Glomerular endothelial cell (primary cell): ENCODE measurements at regions not wholly inside any gene's neighbourhood (a gene's known extent, or its start where the extent isn't known, plus 50 kb on each side); places are given as distances from the start of the nearest gene placed in this dataset.
A peak's percentile ranks its signal among the peaks of the same experiment; 100 is the strongest.

ENCODE experiments used
- DNase-seq: peaks from one replicate; pipeline ENCODE4 v3.0.0-alpha.2; 2011; ENCODE audit warnings: low read depth, low spot score; ENCODE audit errors: extremely low read depth

DNA sequence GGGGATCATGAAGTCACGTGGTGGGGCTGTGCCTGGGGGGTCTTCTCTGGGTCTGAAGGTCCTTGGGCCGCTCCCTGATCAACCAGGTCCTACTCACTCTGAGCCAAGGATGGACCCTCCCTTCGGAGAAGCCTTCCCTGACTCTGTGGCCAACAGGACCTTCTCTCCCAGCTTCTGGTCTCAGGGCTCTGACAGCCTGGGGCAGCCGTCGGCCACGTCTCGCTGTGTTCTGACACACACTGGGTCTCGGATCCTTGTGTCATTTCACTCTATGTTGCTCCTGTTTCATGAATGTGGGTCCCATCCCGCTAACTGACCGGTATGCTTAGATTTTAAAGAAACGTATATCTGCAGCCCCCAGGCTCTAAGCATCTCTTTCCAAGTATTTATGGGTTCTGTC, 256.1 kb downstream of the ENGASE start:
- DNase-seq, result no peak

DNA sequence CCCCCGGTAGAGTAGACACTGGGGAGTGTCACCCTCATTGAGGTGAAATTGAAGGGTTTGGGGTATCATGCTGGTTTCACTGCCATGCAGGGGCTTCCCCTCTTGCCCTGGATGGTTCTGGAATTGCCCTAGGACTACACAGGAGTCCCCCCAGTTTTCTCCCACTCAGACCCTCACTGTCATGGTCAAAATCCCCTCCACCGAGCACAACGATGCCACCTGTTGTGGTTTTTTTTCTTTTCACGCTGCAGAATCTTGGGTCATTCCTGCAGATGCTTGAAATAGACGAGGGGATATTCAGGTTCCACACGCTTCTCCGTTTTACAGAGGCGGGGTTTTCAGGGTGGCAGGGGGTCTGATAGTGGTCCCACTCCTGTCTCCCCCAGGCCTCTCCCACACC, 255.6 kb downstream of the ENGASE start:
- DNase-seq, result no peak

DNA sequence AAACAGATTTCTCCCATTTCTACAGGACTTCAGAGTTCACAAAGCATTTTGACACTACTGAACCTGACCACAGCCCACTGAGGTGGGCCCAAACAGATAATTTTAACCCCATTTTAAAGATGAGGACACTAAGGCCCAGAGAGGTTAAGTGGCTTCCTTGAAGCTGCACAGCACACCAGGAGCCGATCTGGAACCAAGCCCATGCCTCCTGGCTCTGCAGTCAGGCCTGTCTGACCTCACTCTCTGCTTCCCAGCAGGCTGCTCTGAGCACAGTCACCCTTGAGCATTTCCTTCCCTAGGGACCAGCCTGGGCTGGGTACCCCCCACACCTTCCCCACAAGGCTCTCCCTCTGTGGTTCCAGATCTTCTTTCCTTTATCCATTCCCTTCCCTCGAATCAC, 252.2 kb downstream of the ENGASE start:
- no peak for DNase-seq

DNA sequence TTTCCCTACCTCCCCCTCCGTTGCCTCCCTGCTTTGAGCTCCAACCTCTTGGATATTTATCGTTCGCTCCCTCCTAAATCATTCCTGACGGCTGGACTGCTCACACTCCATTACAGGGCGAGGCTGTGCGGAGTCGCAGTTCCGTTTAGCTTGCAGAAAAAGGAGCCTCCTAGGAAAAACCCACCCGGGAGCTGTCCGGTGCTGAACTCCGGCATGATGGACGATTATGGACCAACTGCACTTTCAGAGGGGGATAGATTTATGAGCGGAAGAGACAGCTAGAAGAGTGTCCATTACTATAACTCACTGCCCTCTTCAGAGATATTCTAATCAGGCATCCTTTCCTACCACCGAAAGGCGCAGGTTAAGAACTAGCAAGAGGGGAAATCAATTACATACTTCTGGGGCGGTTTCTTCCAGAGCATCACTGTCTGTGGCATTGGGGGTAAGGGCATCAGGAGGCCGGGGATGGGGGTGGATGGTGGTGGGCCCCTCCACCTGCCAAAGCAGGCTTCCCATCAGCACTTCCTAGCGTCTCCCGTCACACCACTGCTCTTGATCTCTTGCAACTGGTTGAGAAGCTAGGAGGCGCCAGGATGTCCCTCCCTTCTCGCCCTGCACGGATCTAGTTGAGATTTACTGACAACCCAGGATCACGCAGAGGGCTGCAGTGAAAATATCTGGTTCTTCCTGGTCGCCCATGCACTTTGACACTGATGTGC, 251.2 kb downstream of the ENGASE start:
- DNase-seq, result peak; percentile 1

DNA sequence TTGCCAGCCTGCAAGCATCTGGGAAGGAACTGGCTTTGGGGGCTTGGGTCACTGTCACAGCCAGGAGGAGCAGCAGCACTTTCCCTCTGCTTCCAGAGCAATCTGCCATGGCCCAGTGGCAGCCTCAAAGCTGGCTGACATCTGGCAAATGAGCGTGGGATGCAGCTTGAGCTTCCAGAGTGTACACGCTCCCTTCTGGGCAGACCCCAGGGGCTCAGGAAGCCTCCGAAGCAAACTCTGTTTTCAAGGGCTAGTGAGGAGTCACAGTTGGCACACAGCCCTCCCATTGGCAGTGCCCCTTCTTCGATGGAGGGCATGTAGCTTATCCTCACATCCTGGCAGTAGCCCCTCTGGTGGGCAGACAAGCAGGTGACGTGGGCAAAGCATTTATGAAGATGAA, 249.6 kb downstream of the ENGASE start:
- no peak for DNase-seq

DNA sequence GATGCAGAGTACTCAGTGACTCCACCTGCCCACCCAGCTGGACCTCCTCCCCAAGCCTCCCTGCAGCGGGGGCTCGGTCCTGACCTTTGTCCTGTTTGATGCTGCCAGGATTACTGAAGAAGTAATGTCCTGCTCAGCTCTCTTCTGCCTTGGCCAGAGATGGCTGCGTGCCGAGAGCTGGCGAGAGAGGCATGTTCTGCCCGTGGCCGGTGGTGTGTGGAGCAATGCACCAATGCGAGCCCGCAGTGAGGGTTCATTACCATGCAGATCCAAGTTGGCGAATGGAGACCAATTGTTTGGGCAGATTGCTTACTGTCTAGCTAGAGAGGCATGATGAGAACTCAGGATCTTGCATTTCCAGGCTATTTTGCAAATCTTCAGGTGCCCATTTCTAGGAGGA, 248.9 kb downstream of the ENGASE start:
- DNase-seq, result no peak

DNA sequence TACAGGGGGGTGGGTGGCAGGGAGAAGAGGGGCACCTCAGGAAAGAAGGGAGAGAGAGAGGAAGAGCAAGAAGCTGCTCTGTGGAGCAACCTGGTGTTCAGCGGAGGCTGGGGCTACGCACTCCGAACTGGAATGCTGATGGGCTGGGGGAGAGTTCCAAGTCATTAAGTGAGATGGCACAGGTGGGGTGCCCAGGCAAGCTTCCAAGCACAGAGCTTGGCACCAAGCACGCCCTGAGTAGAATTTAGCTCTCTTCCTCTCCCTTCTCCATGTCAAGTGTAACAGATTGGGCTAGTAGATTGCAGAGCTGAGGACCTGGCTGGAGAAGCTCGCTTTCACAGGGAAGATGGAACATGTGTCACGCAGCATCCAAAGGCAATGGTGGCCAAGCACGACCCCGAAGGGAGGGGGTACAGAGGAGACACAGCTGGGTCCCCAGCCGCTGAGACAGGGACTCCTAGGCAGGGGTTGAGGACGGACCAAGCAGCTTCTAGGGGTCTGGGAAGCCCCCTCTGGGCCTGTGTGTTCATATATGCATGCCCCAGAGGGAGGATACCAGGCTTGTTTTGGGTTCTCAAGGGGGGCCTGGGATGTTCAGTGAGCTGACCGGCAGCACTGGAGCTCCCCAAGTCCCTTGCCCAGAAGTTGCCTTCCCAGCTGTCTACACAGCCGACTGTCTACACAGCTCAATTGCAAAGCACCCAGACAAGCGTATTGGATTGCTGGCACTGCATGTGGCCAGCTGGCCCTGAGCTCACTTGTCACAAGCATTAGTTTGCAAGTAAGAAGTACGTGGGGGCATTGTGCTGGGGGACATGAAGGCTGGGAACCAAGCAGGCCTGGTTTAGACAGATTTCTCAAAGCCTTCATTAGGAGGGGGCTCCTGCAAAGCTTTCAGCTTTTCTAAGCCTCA, 247.8 kb downstream of the ENGASE start:
- DNase-seq, result no peak

DNA sequence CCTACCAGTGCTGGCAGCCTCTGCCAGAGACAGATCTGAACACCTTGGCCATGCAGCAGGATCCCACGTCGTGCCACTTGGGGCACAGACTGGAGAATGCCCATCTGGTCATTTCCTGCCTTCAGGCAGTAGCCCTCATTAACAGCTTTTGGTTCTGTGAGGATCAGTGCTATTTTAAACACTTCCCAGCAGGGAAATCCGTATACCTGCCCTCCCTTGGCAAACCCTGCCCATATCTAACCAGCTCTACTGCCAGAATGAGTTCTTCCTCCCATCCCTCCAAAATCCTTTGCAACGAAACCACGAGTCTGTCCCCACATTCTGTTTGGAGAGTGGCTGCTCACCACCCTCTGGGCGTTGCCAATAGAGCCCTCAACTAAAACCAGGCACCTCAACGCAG, 245.7 kb downstream of the ENGASE start:
- no peak for DNase-seq

DNA sequence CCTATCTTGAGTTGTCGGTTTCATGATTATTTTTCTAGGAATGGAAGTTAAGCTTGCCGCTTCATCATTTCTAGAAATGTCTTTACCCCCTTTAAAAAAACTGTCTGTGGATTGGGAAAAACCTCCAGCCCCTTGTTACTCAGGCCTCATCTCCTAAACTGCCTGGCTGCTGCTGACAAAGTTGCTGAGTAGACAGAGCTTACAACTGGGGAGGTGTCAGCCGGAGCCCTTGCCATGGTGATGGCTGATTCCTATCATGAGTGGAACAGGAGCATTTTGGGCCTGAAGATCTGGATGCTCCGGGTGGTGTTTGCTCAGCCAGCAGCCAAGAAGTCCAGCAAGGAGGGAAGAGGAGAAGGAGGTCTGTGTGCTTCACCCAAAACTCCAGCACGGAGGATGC, 243.3 kb downstream of the ENGASE start:
- no peak for DNase-seq

DNA sequence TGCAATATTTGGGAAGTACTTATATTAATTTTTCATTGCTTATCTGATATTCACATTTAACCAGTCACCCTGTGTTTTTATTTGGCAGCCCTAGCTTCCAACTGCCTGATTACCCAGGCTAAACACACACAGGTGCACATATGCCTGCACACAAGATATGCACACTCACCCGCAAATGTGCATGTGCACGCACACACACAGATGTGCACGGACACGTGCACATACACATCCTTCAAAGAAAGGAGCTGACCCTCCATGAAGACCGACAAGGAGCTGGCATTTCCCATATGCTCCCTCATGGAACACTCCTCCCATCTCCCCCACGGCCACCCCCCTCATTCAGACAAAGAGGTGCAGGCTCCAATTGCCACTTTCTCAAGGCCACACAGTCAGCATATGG, 242.2 kb downstream of the ENGASE start:
- DNase-seq, result no peak

DNA sequence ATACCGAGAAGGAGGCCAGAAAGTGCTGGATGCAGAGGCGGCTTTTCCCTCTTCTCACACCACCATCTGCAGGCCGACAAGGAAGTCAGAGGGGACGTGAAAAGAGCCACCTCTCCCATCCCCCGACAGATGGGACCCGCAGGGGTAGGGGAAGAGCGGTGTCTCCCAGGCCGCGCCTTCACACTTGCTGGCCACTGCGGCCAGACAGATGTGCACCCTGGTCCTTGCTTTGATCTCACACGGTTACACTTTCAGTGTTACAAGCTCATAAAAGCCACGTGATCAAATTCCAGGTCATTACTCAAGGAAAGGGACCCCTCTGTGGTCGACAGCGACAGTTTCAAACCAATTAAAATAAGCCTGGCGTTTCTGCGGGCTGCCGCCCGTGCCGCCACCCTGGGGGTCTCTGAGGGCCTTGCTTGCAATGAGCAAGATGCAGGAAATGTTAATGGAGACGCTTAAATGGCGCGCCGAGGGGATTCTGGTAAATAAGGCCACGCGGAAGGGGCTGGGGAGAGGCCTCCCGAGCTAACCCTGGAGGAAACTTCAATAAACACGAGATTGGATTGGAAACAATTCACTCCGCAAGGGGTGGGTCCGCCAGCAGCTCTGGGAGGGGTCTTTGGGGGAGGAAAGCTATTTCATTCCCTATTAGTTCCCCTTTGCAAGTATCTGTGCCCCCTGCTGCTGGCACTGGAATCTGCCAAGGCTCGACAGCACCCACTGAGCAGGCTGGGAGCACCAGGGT, 240.9 kb downstream of the ENGASE start:
- no peak for DNase-seq

DNA sequence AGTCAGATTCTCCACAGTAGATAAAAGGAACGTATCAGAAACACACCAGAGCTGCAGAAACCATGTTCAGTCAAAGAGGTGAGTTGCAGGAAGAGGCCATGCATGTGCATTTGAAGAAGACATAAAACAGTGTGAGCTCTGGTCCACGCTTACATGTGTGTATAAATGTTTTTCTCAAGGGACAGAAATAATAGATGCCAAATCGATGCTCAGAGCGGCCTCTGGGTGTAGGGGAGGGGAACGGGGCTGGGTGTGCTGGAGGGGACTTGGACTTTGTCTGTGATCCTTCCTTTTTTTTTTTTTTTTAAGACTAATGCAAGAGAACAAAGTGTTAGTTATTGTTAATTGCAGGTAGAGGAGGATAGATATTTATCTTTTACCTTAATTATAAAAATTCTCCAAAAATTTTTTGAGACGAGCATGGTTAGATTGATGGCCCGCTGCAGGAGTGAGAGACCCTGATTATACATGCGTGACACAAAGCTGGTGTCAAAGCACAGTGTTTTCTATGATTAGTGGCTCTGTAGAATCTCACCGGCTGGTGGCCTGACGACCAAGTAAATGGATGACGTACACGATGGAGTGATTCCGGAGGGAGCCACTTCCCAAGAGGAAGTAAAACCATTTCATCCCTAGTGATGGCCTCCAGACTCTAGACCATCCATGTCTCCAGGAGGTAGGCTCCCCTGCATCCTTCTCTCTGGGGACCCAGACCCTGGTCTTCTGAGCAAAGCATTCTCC, 240.2 kb downstream of the ENGASE start:
- no peak for DNase-seq

DNA sequence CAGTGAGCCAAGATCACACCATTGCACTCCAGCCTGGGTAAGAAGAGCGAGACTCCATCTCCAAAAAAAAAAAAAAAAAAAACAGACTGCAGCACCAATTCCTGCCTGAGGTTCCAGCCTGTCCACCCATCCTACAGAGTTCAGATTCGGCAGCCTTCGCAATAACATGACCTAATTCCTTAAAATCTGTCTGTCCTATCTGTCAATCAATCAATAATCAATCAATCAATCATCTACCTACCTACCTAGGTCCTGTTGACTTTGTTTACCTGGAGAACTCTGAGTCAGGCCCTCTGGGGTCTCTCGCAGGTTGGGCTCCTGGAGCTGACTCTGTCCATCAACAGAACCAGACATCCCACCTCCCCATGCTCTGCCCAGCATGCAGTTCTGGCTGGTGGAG, 236.7 kb downstream of the ENGASE start:
- no peak for DNase-seq

DNA sequence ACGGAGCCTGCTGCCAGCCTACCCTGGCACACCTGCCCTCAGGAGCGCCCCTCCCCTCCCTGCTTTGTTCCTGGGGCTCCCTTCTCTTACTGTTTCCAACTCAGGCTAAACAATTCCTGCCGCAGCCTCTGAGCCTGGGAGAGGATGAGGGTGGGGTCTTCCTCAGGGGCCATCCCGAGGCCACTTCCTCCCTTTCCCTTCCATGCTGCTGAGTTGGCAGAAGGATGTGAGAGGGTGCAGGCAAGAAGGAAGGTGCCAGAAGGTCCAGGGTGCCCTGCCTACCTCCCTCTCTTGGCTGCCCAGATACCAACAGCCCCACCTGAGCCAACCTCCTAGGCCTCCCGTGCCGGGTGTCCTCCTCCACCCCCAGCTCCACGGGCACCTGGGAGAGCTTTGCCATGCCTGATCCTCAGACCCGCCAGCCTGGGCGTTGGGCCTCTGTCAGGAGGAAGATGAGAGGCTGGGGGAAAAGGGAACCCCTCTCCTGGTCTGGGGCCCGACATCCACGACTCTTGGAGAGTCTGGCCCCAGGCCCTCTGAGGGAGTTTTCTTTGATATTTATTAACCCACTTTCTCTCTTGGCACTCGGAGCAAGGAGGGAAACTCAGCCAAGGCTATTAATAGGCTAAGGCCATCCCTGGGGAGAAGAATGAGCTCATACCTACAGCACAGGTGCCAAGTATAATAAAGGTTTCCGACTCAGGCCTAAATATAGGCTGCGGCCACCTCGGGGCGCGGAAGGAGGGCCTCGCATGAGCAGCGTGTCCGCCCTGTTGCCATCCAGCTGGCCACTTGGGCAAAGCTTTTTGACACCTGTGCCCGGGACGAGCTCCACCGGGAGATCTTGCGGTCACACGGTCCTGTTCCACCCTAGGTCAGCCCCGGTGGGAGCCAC, 232.0 kb downstream of the ENGASE start:
- no peak for DNase-seq

DNA sequence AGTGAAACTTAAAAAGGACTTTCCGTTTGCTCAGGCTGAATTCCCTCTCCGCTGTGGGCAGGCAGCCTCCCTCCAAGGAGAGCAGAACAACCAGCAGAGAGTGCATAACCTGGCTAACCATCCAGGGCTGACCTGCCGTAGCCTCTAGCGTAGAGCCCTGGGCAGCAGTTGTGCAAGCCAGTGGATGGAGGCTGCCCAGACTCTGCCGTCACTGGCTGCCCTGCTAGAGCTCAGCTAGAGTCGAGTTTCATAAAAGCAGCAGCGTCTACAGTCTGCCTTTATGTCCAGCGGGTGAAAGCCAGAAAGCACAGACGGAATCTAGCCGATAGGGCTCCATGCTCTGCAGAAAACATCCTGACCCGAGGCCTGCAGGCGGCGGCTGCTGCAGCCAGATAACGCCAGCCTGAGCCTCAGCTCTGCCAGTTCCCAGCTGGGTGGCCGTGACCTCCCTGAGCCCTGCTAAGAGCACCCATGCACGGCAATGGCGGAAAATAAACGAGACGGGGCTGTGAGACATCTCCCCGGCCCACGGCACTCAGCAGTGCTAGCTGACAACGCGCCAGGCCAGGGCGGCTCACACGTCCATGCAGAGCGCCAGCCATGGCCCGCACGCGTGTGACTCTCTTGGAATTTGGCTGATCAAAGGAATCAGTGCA, 231.3 kb downstream of the ENGASE start:
- no peak for DNase-seq

DNA sequence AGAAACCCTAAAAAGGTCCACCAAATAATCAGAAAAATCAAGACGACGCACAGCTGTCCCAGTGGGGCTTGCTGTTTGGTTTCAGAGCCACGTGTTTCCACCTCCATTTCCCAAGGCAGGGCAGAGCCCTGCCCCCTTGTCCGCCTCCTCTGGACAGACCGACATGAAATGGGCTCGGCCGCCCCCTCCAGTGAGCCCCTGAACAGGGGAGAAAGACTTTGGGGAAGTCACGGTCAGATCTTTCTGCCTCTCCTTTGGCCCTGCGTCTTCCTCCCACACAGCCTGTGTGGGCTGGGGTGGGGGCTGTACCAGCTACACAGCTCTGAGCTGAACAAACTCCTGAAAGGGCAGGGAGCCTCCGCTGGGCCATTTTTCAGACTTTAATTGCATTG, 230.7 kb downstream of the ENGASE start:
- no peak for DNase-seq

DNA sequence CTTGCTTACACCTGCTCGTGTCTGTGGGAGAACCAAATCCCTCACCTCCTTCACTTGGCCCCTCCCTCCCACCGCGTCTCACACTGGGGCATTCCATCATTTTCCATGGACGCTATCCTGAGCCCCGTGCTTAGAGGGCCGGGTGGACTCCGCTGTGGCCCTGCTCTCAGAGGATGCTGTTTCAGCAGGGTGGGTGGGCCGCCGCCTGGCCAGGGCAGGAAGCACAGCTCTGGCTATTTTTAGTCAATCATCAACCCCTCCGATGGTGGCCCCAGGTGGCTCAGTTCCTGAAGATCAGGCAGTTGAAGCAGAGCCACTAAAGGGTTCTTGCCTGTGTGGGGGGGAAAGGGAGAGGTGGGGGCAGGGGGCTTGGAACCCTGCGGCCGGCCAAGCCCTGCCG, 230.3 kb downstream of the ENGASE start:
- DNase-seq, result no peak

DNA sequence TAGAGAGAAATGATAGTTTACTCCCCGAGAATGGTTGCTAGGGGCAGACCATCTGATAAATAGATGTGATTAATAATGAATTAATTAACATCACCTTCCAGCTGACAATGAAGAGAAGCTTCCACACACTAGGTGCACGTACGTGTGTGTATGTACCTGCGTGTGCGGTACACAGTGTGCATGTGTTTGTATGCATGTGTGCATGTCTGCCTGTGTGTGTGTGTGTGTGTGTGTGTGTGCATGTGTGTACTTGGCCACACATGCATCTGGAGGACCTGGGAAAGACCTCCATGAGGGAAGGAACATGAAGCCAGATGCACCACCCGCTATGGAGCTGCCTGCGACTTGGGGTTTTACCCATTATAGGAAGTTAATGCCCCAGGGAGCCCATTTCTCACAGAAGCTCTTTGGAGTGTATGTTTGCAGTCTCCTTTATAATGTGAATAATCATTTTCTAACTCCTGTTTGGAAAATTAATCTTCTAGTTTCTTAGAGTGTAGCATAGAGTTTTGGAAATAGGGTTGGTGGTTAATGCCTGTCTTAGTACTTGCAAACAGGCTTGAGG, 229.1 kb downstream of the ENGASE start:
- no peak for DNase-seq

DNA sequence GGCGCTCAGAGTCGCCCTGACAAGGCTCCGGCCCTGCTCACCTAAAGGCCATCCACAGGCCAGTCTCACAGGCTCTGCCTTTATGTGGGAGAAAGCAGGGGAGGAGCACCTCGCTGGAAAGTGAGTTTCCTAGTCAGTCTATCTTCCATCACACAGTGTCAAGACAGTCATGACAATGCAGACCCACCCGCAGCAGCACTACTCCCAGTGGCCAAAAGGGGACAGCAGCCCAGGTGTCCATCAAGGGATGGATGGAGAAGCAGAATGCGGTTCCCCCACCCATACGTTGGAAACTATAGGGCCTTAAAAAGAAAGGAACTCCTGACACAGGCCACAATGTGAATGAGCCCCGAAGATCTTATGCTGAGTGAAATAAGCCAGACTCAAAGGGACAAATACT, 226.8 kb downstream of the ENGASE start:
- DNase-seq, result no peak
